ENCODE measurements at regions not wholly inside any gene's neighbourhood (a gene's known extent, or its start where the extent isn't known, plus 50 kb on each side); places are given as distances from the start of the nearest gene placed in this dataset.

GRCh38 chr2:139271879-139272278 lies 491.7 kb upstream of the NXPH2 start:
- Histone ChIP-seq H3K27ac (no peak overlapping the region), H3K4me1 (no peaks in the 10 kb centered on the region), H3K27me3 (no peaks in the 10 kb centered on the region), H3K4me3 (no peak overlapping the region), H3K9me3 (no peaks in the 10 kb centered on the region), H3K36me3 (no peaks in the 10 kb centered on the region)
- ATAC-seq (no peak), DNase-seq (no peak)
- intact Hi-C loops (cut with DNase I) = no loop called here
- no peak for TF ChIP-seq CTCF (IDR thresholded peaks at IDR 0.05)

- H3K4me1 ChIP-seq = no peaks in the 10 kb centered on the region
- H3K27ac ChIP-seq = no peak overlapping the region
- no peak for ATAC-seq
- no peaks in the 10 kb centered on the region for H3K9me3 ChIP-seq
- H3K4me3 ChIP-seq = no peak overlapping the region
- H3K27me3 ChIP-seq = no peaks in the 10 kb centered on the region
- TF ChIP-seq CTCF (IDR thresholded peaks at IDR 0.05) = no peak
- intact Hi-C loops (cut with DNase I) = no loop called here
- no peak for DNase-seq
- H3K36me3 ChIP-seq = no peaks in the 10 kb centered on the region
These were observed 491.0 kb upstream of the NXPH2 start for GRCh38 chr2:139271149-139271548.

- ATAC-seq = no peak
These were observed 479.9 kb upstream of the NXPH2 start for GRCh38 chr2:139260052-139260430.

GRCh38 chr2:139259422-139260051 lies 479.3 kb upstream of the NXPH2 start:
- H3K4me3 ChIP-seq = no peak overlapping the region
- TF ChIP-seq CTCF (IDR thresholded peaks at IDR 0.05) = no peak
- H3K9me3 ChIP-seq = no peaks in the 10 kb centered on the region
- DNase-seq (no peak), ATAC-seq (no peak)
- H3K36me3 ChIP-seq = no peaks in the 10 kb centered on the region
- no peaks in the 10 kb centered on the region for H3K4me1 ChIP-seq
- no peak overlapping the region for H3K27ac ChIP-seq
- H3K27me3 ChIP-seq = no peaks in the 10 kb centered on the region
- intact Hi-C loops (cut with DNase I) = no loop called here

More at GRCh38 chr2:139260052-139260430, 479.9 kb upstream of the NXPH2 start:
- Histone ChIP-seq H3K4me3 (no peak overlapping the region), H3K36me3 (no peaks in the 10 kb centered on the region), H3K27ac (no peak overlapping the region), H3K27me3 (no peaks in the 10 kb centered on the region), H3K4me1 (no peaks in the 10 kb centered on the region), H3K9me3 (no peaks in the 10 kb centered on the region)
- no peak for DNase-seq
- intact Hi-C loops (cut with DNase I) = no loop called here
- no peak for TF ChIP-seq CTCF (IDR thresholded peaks at IDR 0.05)

- Histone ChIP-seq H3K36me3 (no peaks in the 10 kb centered on the region), H3K4me1 (no peaks in the 10 kb centered on the region), H3K9me3 (no peaks in the 10 kb centered on the region), H3K27ac (no peak overlapping the region), H3K27me3 (no peaks in the 10 kb centered on the region), H3K4me3 (no peak overlapping the region)
- no peak for DNase-seq
- intact Hi-C loops (cut with DNase I) = no loop called here
- TF ChIP-seq CTCF (IDR thresholded peaks at IDR 0.05) = no peak
- ATAC-seq = no peak
These were observed 461.1 kb upstream of the NXPH2 start for GRCh38 chr2:139241286-139241685.

GRCh38 chr2:139237023-139237422 lies 456.8 kb upstream of the NXPH2 start:
- H3K9me3 ChIP-seq = no peaks in the 10 kb centered on the region
- no peaks in the 10 kb centered on the region for H3K36me3 ChIP-seq
- no peaks in the 10 kb centered on the region for H3K4me1 ChIP-seq
- H3K27ac ChIP-seq = no peak overlapping the region
- ATAC-seq (no peak), DNase-seq (no peak)
- H3K27me3 ChIP-seq = no peaks in the 10 kb centered on the region
- intact Hi-C loops (cut with DNase I) = no loop called here
- TF ChIP-seq CTCF (IDR thresholded peaks at IDR 0.05) = no peak
- no peak overlapping the region for H3K4me3 ChIP-seq

Measured in upper lobe of right lung (tissue), 1 donor.